Ovary (tissue), 7 donors: ENCODE measurements at regions not wholly inside any gene's neighbourhood (a gene's known extent, or its start where the extent isn't known, plus 50 kb on each side); places are given as distances from the start of the nearest gene placed in this dataset.

Experiments
- DNase-seq, 5 donors: peaks; one replicate each; pipeline ENCODE4 v3.0.0-alpha.2; 2019 to 2020
- H3K27ac ChIP-seq, 2 donors: fragments of 200-600 bp; one replicate each; pipeline versions ENCODE4 v1.5.1 to v1.8.0; 2019 to 2022
- H3K27me3 ChIP-seq: fragments of 200-600 bp; one replicate; pipeline ENCODE4 v1.8.0; 2022
- H3K36me3 ChIP-seq: fragments of 200-600 bp; sonication (generic); one replicate; pipeline ENCODE4 v1.5.1; 2019
- H3K4me1 ChIP-seq: one replicate; pipeline ENCODE4 v1.8.1; 2013; ENCODE audit warnings: mild to moderate bottlenecking, moderate library complexity; ENCODE audit not compliant: insufficient read depth
- H3K4me3 ChIP-seq: fragments of 200-600 bp; sonication (generic); one replicate; pipeline ENCODE4 v1.5.1; 2017
- H3K9me3 ChIP-seq, 2 donors: fragments of 200-600 bp in 1 of 2; sonication (generic) in 1 of 2; one replicate each; pipeline versions ENCODE4 v1.5.1 to v1.8.1; 2013 to 2019; ENCODE audit warnings: mild to moderate bottlenecking in 1 of 2, moderate library complexity in 1 of 2
- CTCF ChIP-seq, 3 donors: fragments of 450-650 bp in 2 of 3; fragments of 200-600 bp in 1 of 3; IDR thresholded peaks; one replicate each; pipeline versions ENCODE4 v1.5.1 to v1.8.0; 2016 to 2022; ENCODE audit warnings: antibody characterized with exemption in 3 of 3, mild to moderate bottlenecking in 1 of 3
- EP300 ChIP-seq: sonication (generic); formaldehyde crosslinking; IDR thresholded peaks from one replicate; pipeline ENCODE4 v1.6.1; 2017; ENCODE audit warnings: antibody characterized with exemption
- POLR2A ChIP-seq: fragments of 450-650 bp; IDR thresholded peaks from one replicate; pipeline ENCODE4 v1.6.1; 2017; ENCODE audit warnings: antibody characterized with exemption, mild to moderate bottlenecking, moderate library complexity
- WGBS, 3 donors: extraction: QIAGEN DNeasy Blood & Tissue Kit in 1 of 3; methylation state at CpG; one replicate each; pipeline versions ENCODE4 v1.1.5 to v1.1.7; 2013 to 2017; 5-methylcytosine and 5-hydroxymethylcytosine counted together
- intact Hi-C, 4 donors: fragments of 100-400 bp; cut with DNase I; formaldehyde crosslinking; loops; one replicate each; pipeline versions ENCODE4 v1.11.0 to v1.15.1; 2022 to 2023
- donor health status: DM: no; HTN: no; CAD: no; lungs with moderate emphysema.
- donor health status: DM: no; HTN: no; CAD: no.
- donor health status: Bipolar disorder and iron deficiency.
- donor health status: DM: no; HTN: no; CAD: no.
- donor health status: DM: yes; HTN: yes; CAD: no.

GRCh38 chr1:238409191-238409850 lies 518.6 kb upstream of the ZP4 start:
- WGBS, 3 donors = 71 to 83% (median 79%) methylated on average over 3 of the region's 3 CpGs
- no peak for TF ChIP-seq CTCF (IDR thresholded peaks at IDR 0.05)
- TF ChIP-seq EP300 = no peak
- TF ChIP-seq POLR2A = no peak
- Histone ChIP-seq H3K4me1 (no peaks in the 10 kb centered on the region), H3K4me3 (no peak overlapping the region), H3K9me3 (no peaks in the 10 kb centered on the region), H3K36me3 (no peaks in the 10 kb centered on the region), H3K27me3 (no peaks in the 10 kb centered on the region), H3K27ac (no peak overlapping the region)
- intact Hi-C loops = no loop called here
- DNase-seq = no peak

- no peaks in the 10 kb centered on the region for H3K9me3 ChIP-seq
- H3K36me3 ChIP-seq = no peaks in the 10 kb centered on the region
- H3K4me1 ChIP-seq = no peaks in the 10 kb centered on the region
- TF ChIP-seq CTCF (IDR thresholded peaks at IDR 0.05) (no peak), EP300 (no peak), POLR2A (no peak)
- H3K4me3 ChIP-seq = no peak overlapping the region
- intact Hi-C loops = no loop called here
- WGBS, 3 donors = 91 to 95% (median 94%) methylated on average over 3 of the region's 3 CpGs
- no peak overlapping the region for H3K27ac ChIP-seq
- no peak for DNase-seq
- H3K27me3 ChIP-seq = no peaks in the 10 kb centered on the region
These were observed 518.0 kb upstream of the ZP4 start for GRCh38 chr1:238408737-238409136.

GRCh38 chr1:238406098-238406860 lies 515.6 kb upstream of the ZP4 start:
- WGBS, 3 donors = 53 to 60% (median 55%) methylated on average over 3 of the region's 3 CpGs
- no peak for DNase-seq
- no peaks in the 10 kb centered on the region for H3K27me3 ChIP-seq
- TF ChIP-seq EP300 = no peak
- TF ChIP-seq POLR2A = no peak
- no peak for TF ChIP-seq CTCF (IDR thresholded peaks at IDR 0.05)
- no peak overlapping the region for H3K4me3 ChIP-seq
- intact Hi-C loops = no loop called here
- H3K36me3 ChIP-seq = no peaks in the 10 kb centered on the region
- H3K27ac ChIP-seq = no peak overlapping the region
- H3K4me1 ChIP-seq = no peaks in the 10 kb centered on the region
- H3K9me3 ChIP-seq = no peaks in the 10 kb centered on the region

GRCh38 chr1:238404921-238405320 lies 514.2 kb upstream of the ZP4 start:
- no peaks in the 10 kb centered on the region for H3K4me1 ChIP-seq
- no peak for DNase-seq
- intact Hi-C loops = no loop called here
- no peak for TF ChIP-seq POLR2A
- TF ChIP-seq CTCF (IDR thresholded peaks at IDR 0.05) = no peak
- no peak for TF ChIP-seq EP300
- H3K36me3 ChIP-seq = no peaks in the 10 kb centered on the region
- H3K4me3 ChIP-seq = no peak overlapping the region
- no peaks in the 10 kb centered on the region for H3K9me3 ChIP-seq
- no peak overlapping the region for H3K27ac ChIP-seq
- WGBS, 3 donors = 79 to 84% (median 81%) methylated on average over 2 of the region's 2 CpGs
- H3K27me3 ChIP-seq = no peaks in the 10 kb centered on the region
